H9 (cell line): ENCODE measurements at regions not wholly inside any gene's neighbourhood (a gene's known extent, or its start where the extent isn't known, plus 50 kb on each side); places are given as distances from the start of the nearest gene placed in this dataset.

Experiments
- DNase-seq: peaks from one replicate; pipeline ENCODE4 v3.0.0-alpha.2; 2017
- H2AFZ ChIP-seq: one replicate; pipeline ENCODE4 v1.6.1; 2013; ENCODE audit warnings: mild to moderate bottlenecking, low read length, control low read depth, moderate library complexity
- H2AK5ac ChIP-seq: 2 replicates; pipeline ENCODE4 v1.6.1; 2013; ENCODE audit warnings: low read length, control low read depth, mixed read lengths; ENCODE audit not compliant: insufficient read length
- H2BK120ac ChIP-seq: one replicate; pipeline ENCODE4 v1.6.1; 2013; ENCODE audit warnings: low read depth, mild to moderate bottlenecking, low read length, control low read depth, inconsistent platforms; ENCODE audit not compliant: poor library complexity, severe bottlenecking
- H2BK12ac ChIP-seq: 2 replicates; pipeline ENCODE4 v1.6.1; 2013; ENCODE audit warnings: low read length, control low read depth, mixed read lengths, low read depth; ENCODE audit not compliant: insufficient read length
- H2BK15ac ChIP-seq: 2 replicates; pipeline ENCODE4 v1.6.1; 2013; ENCODE audit warnings: low read depth, low read length, control low read depth
- H2BK20ac ChIP-seq: one replicate; pipeline ENCODE4 v1.6.1; 2013; ENCODE audit warnings: low read depth, mild to moderate bottlenecking, low read length, control low read depth, inconsistent platforms; ENCODE audit not compliant: poor library complexity, severe bottlenecking
- H2BK5ac ChIP-seq: 2 replicates; pipeline ENCODE4 v1.6.1; 2013; ENCODE audit warnings: low read length, control low read depth, mixed read lengths; ENCODE audit not compliant: insufficient read length
- H3K14ac ChIP-seq: 2 replicates; pipeline ENCODE4 v1.6.1; 2013; ENCODE audit warnings: low read length, control low read depth; ENCODE audit not compliant: insufficient read depth
- H3K18ac ChIP-seq: 2 replicates; pipeline ENCODE4 v1.6.1; 2013; ENCODE audit warnings: low read depth, mild to moderate bottlenecking, mixed read lengths, low read length, control low read depth; ENCODE audit not compliant: insufficient read length
- H3K23ac ChIP-seq: 2 replicates; pipeline ENCODE4 v1.6.1; 2013; ENCODE audit warnings: low read length, control low read depth, mixed read lengths, low read depth; ENCODE audit not compliant: insufficient read length
- H3K23me2 ChIP-seq: 2 replicates; pipeline ENCODE4 v1.6.1; 2013; ENCODE audit warnings: low read depth, mild to moderate bottlenecking, mixed read lengths, low read length, control low read depth; ENCODE audit not compliant: insufficient read length, poor library complexity, severe bottlenecking
- H3K27ac ChIP-seq: 2 replicates; pipeline ENCODE4 v1.5.1; 2013; ENCODE audit warnings: low read length, control low read depth, mixed read lengths, low read depth; ENCODE audit not compliant: insufficient read length
- H3K27me3 ChIP-seq: 2 replicates; pipeline ENCODE4 v1.6.1; 2013; ENCODE audit warnings: low read length, control low read depth, inconsistent platforms; ENCODE audit not compliant: insufficient read depth
- H3K4ac ChIP-seq: 2 replicates; pipeline ENCODE4 v1.6.1; 2013; ENCODE audit warnings: low read depth, mild to moderate bottlenecking, control low read depth, inconsistent platforms, low read length, moderate library complexity
- H3K4me1 ChIP-seq: 2 replicates; pipeline ENCODE4 v1.6.1; 2013; ENCODE audit warnings: low read length, control low read depth, inconsistent platforms; ENCODE audit not compliant: insufficient read depth
- H3K4me2 ChIP-seq: 2 replicates; pipeline ENCODE4 v1.6.1; 2013; ENCODE audit warnings: low read length, control low read depth, mixed read lengths; ENCODE audit not compliant: insufficient read length, insufficient read depth
- H3K56ac ChIP-seq: 2 replicates; pipeline ENCODE4 v1.6.1; 2013; ENCODE audit warnings: low read depth, mild to moderate bottlenecking, mixed read lengths, low read length, control low read depth; ENCODE audit not compliant: insufficient read length
- H3K79me1 ChIP-seq: 2 replicates; pipeline ENCODE4 v1.6.1; 2013; ENCODE audit warnings: low read depth, mild to moderate bottlenecking, moderate library complexity, low read length, control low read depth, inconsistent platforms; ENCODE audit not compliant: insufficient read depth, poor library complexity, severe bottlenecking
- H3K79me2 ChIP-seq: 2 replicates; pipeline ENCODE4 v1.6.1; 2013; ENCODE audit warnings: low read length, control low read depth, inconsistent platforms; ENCODE audit not compliant: insufficient read depth
- H3K9ac ChIP-seq: 2 replicates; pipeline ENCODE4 v1.6.1; 2013; ENCODE audit warnings: low read length, control low read depth, mixed read lengths; ENCODE audit not compliant: insufficient read length; ENCODE audit errors: extremely low read depth
- H3K9me3 ChIP-seq: one replicate; pipeline ENCODE4 v1.6.1; 2013; ENCODE audit warnings: low read depth, low read length, inconsistent platforms; ENCODE audit not compliant: control insufficient read depth
- H3T11ph ChIP-seq: one replicate; pipeline ENCODE4 v1.6.1; 2013; ENCODE audit warnings: mild to moderate bottlenecking, low read length, control low read depth, inconsistent platforms
- H4K20me1 ChIP-seq: one replicate; pipeline ENCODE4 v1.6.1; 2013; ENCODE audit not compliant: control insufficient read depth, insufficient read length, insufficient read depth
- H4K5ac ChIP-seq: 2 replicates; pipeline ENCODE4 v1.6.1; 2013; ENCODE audit warnings: low read depth, mild to moderate bottlenecking, mixed read lengths, low read length, control low read depth; ENCODE audit not compliant: insufficient read length
- H4K8ac ChIP-seq: replicated peaks from 2 replicates; pipeline ENCODE4 v1.6.1; 2013; ENCODE audit warnings: low read length, control low read depth, mixed read lengths, low read depth; ENCODE audit not compliant: insufficient read length
- H4K91ac ChIP-seq: 2 replicates; pipeline ENCODE4 v1.6.1; 2013; ENCODE audit warnings: low read depth, mild to moderate bottlenecking, moderate library complexity, mixed read lengths, low read length, control low read depth; ENCODE audit not compliant: insufficient read length
- H3K27ac Mint-ChIP-seq, 3 experiments: 2 replicates in 2 of 3; 3 replicates in 1 of 3; pipeline ENCODE4 v1.8.0; 2020 to 2021; ENCODE audit warnings: mixed read lengths in 3 of 3, mild to moderate bottlenecking in 1 of 3, moderate library complexity in 1 of 3
- H3K27me3 Mint-ChIP-seq: 2 replicates; pipeline ENCODE4 v1.8.0; 2021; ENCODE audit warnings: low read depth, mild to moderate bottlenecking, moderate library complexity, mixed read lengths
- H3K36me3 Mint-ChIP-seq, 3 experiments: 2 replicates in 2 of 3; 3 replicates in 1 of 3; pipeline ENCODE4 v1.8.0; 2020 to 2021; ENCODE audit warnings: low read depth in 3 of 3, mixed read lengths in 3 of 3; ENCODE audit not compliant: insufficient read depth in 1 of 3
- H3K4me1 Mint-ChIP-seq, 2 experiments: 2 replicates each; pipeline ENCODE4 v1.8.0; 2020; ENCODE audit warnings: mixed read lengths in 2 of 2
- H3K4me3 Mint-ChIP-seq, 2 experiments: 2 replicates in 1 of 2; 3 replicates in 1 of 2; pipeline ENCODE4 v1.8.0; 2020 to 2021; ENCODE audit warnings: mild to moderate bottlenecking in 2 of 2, mixed read lengths in 2 of 2, moderate library complexity in 1 of 2
- H3K9me3 Mint-ChIP-seq, 2 experiments: 2 replicates in 1 of 2; 3 replicates in 1 of 2; pipeline ENCODE4 v1.8.0; 2020; ENCODE audit warnings: mild to moderate bottlenecking in 2 of 2, mixed read lengths in 2 of 2, moderate library complexity in 1 of 2
- WGBS: extraction: QIAGEN DNeasy Blood & Tissue Kit; methylation state at CpG from one replicate; pipeline ENCODE4 v1.1.7; 2013; ENCODE audit warnings: missing lambda C conversion rate, low lambda C conversion rate, mixed read lengths; ENCODE audit not compliant: insufficient read length; ENCODE audit errors: extremely low coverage; 5-methylcytosine and 5-hydroxymethylcytosine counted together
- TF ChIP-seq, protein P1 (sequence below): fragments of 200-600 bp; sonication (generic); conservative IDR thresholded peaks from 3 replicates; pipeline ENCODE4 v1.8.0; 2021; ENCODE audit warnings: antibody characterized with exemption, mild to moderate bottlenecking

GRCh38 chr17:33730131-33730530 lies 437.0 kb upstream of the ASIC2 start:
- Mint-ChIP-seq H3K27me3 (peaks cover 76% of the 10 kb centered on the region), H3K27ac (no peak overlapping the region), H3K9me3 (peaks cover 5 to 9% of the 10 kb centered on the region in 2 experiments; a peak in 3 of 5 replicates), H3K4me1 (peaks cover 2 to 5% of the 10 kb centered on the region in 2 experiments; a peak in 1 of 4 replicates), H3K4me3 (no peak overlapping the region), H3K36me3 (peaks cover 0 to 9% (median 3%) of the 10 kb centered on the region in 3 experiments; a peak in 3 of 7 replicates)
- no peak overlapping the region for H4K5ac ChIP-seq
- H2BK5ac ChIP-seq, result no peak overlapping the region
- TF ChIP-seq, protein P1, sequence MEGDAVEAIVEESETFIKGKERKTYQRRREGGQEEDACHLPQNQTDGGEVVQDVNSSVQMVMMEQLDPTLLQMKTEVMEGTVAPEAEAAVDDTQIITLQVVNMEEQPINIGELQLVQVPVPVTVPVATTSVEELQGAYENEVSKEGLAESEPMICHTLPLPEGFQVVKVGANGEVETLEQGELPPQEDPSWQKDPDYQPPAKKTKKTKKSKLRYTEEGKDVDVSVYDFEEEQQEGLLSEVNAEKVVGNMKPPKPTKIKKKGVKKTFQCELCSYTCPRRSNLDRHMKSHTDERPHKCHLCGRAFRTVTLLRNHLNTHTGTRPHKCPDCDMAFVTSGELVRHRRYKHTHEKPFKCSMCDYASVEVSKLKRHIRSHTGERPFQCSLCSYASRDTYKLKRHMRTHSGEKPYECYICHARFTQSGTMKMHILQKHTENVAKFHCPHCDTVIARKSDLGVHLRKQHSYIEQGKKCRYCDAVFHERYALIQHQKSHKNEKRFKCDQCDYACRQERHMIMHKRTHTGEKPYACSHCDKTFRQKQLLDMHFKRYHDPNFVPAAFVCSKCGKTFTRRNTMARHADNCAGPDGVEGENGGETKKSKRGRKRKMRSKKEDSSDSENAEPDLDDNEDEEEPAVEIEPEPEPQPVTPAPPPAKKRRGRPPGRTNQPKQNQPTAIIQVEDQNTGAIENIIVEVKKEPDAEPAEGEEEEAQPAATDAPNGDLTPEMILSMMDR, result no peak
- no peak overlapping the region for H3K4me2 ChIP-seq
- H3K79me2 ChIP-seq, result no peaks in the 10 kb centered on the region
- no peak for DNase-seq
- no peak overlapping the region for H3K9ac ChIP-seq
- no peak overlapping the region for H2AK5ac ChIP-seq
- H3K23me2 ChIP-seq, result no peaks in the 10 kb centered on the region
- no peak overlapping the region for H2BK15ac ChIP-seq
- H4K20me1 ChIP-seq, result no peaks in the 10 kb centered on the region
- no peak overlapping the region for H3K23ac ChIP-seq
- H3K14ac ChIP-seq, result no peak overlapping the region
- no peak overlapping the region for H4K8ac ChIP-seq
- no peak overlapping the region for H3K18ac ChIP-seq
- no peak overlapping the region for H3T11ph ChIP-seq
- no peak overlapping the region for H3K56ac ChIP-seq
- H3K79me1 ChIP-seq, result no peaks in the 10 kb centered on the region
- no CpG with 5 or more reads among the region's 2 CpGs for WGBS
- no peak overlapping the region for H3K27ac ChIP-seq
- H2BK120ac ChIP-seq, result no peak overlapping the region
- no peak overlapping the region for H4K91ac ChIP-seq
- H3K4ac ChIP-seq, result no peak overlapping the region
- H2BK12ac ChIP-seq, result no peak overlapping the region
- no peaks in the 10 kb centered on the region; the same call in 1 of the 2 replicates for H3K27me3 ChIP-seq
- no peak overlapping the region for H2BK20ac ChIP-seq
- no peaks in the 10 kb centered on the region for H3K4me1 ChIP-seq
- no peak overlapping the region for H2AFZ ChIP-seq
- H3K9me3 ChIP-seq, result no peaks in the 10 kb centered on the region
